ENCODE measurements at regions not wholly inside any gene's neighbourhood (a gene's known extent, or its start where the extent isn't known, plus 50 kb on each side); places are given as distances from the start of the nearest gene placed in this dataset.
"Not testable (repeated sequence)": the region's sequence is repeated elsewhere in the genome, so short reads cannot be mapped to it uniquely, and the experiment has no call there.

DNA sequence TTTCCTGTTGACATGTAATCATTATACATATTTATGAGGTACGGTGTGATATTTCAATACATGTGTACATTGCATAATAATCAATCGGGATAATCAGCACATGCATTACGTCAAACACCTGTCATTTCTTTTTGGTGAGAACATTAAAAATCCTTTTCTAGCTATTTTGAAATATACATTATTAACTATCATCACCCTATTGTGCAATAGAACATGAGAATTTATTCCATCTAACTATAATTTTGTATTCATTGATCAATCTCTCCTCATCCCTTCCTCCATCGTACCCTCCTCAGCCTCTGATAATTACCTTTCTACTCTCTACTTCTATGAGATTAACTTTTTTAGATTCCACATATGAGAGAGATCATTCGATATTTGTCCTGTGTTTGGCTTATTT is 170.9 kb upstream of the GHR start:
- no peak for DNase-seq

DNA sequence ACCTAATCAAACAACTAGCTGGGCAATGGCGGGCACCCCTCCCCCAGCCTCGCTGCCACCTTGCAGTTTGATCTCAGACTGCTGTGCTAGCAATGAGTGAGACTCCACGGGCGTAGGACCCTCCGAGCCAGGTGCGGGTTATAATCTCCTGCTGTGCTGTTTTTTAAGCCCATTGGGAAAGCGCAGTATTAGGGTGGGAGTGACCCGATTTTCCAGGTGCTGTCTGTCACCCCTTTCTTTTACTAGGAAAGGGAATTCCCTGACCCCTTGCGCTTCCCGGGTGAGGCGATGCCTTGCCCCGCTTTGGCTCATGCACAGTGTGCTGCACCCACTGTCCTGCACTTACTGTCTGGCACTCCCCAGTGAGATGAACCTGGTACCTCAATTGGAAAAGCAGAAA is 163.3 kb upstream of the GHR start:
- not testable (repeated sequence) for DNase-seq

DNA sequence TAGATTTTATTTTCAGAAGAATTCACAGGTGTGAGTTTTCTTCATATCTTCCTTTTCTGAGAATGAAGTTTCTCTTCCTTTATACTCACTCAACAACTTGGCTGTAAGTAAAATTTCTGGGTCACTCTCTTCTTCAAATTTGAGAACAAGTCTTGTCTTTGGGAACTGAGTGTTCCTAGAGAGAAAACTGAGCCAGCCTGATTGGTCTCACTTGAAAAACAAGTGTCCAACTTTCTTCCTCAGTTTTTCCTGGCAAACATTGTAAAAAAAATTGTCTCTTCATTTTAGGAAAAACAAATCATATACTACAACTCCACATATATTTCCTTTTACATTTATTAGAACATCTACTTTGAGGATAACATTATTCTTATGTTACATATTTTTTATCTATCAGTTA is 156.1 kb upstream of the GHR start:
- DNase-seq = no peak

DNA sequence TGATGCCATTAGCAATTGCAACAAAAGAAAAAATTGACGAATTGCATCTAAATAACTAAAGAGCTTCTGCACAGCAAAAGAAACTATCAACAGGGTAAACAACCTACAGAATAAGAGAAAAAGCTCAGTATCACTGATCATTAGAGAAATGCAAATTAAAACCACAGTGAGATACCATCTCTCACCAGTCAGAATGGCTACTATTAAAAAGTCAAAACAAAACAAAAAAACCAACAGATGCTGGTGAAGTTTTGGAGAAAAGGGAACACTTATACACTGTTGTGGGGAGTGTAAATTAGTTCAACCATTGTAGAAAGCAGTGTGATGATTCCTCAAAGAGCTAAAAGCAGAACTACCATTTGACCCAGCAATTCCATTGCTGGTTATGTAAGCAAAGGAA is 155.1 kb upstream of the GHR start:
- not testable (repeated sequence) for DNase-seq

DNA sequence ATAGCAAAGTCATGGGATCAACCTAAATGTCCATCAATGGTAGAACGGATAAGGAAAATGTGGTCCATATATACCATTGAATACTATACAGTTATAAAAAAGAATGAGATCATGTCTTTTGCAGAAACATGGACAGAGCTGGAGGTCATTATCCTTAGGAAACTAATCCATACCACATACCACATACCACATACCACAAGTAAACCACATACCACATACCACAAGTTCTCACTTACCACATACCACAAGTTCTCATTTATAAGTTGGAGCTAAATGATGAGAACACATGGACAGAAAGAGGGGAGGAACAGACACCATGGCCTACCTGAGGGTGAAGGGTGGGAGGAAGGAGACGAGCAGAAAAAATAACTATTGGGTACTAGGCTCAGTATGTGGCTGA is 154.6 kb upstream of the GHR start:
- DNase-seq = no peak

DNA sequence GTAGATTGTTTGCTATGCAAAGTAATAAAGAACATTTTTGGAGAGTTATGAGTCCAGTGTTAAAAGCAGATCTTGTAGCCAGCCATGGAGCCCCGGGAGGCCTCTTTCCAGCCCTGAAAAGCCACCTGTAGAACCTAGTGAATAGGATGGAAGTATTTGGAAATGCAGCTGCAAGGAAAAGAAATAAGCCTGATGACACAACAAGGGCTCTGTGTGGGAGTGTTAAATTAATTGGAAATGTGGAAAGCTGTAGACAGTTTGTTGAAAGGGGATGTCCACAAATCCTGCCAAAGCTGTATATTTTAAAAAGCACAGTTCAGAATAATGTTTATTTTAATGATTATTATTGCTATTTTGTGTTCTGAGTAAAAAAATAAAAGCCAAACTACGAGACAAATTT is 152.5 kb upstream of the GHR start:
- DNase-seq = no peak

DNA sequence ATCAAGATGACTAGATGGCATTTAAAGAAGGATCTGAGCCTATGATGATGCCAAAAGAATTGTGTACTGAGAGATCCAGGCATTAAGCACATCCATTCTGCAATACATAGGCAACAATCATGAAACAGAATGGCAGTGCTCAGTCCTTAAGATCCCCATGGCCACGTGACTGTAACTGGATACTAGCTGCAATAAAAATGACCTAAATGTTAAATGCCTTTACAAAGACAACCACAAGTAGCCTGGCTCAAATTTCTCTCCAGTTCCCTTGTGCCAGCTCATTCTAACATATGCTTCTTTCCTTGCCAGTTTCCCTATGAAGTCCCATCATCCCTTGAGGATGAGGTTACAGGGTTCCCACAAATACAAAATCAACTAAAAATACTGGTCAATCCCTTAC is 148.3 kb upstream of the GHR start:
- DNase-seq = no peak

DNA sequence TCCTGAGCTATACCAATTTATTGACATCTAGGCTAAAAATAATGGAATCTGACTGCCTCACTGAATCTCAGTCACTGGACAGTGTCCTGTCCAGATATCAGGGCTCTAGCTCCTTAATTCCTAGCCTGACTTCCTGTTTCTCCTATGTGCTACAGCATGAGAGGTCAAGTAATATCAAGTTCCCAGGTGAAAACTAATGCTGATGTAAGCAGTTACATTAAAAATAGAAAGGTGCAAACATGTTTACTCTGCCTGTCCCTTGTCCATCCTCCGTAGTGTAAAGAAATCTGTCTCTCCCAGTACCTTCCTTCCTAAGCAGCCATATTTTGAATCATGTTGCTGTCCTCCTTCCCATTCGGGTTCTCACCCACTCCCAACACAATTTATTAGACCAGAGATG is 145.9 kb upstream of the GHR start:
- no peak for DNase-seq

DNA sequence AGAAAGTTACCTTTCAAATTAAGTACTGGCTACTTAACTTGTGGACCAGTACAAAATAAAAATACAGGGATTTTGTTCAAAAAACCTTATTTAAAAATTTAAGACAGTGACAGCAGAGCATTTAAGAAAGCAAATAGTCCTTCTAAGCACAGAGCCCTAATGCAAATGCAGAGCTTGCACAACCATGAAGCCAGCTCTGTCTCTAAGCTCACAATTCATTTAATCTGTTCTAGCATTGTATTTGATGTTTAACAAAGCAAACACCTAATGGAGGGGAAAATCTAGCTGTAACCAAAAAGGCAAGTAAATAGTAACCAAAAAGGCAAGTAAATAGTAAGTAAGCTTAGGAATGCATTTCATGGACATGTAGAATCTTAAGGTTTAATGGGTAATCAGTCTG is 138.7 kb upstream of the GHR start:
- no peak for DNase-seq

DNA sequence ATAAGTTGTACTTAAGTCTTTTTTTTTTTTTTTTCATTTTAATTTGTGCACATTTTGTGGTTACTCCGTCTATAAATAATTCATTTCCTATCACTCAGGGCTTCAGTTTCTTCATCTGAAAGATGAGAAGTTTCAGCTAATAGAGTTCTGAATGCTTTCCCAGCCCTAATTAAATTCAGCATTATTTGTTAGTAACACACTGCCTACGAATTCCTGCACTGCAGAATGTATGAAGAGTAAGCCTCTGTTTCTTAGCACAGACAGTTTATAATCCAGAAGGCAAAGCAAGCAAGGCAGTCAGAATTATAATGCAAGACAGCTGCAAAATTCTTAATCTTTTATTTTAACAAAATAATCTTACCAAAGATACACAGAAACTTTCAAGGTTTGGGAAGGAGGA is 138.0 kb upstream of the GHR start:
- no peak for DNase-seq

DNA sequence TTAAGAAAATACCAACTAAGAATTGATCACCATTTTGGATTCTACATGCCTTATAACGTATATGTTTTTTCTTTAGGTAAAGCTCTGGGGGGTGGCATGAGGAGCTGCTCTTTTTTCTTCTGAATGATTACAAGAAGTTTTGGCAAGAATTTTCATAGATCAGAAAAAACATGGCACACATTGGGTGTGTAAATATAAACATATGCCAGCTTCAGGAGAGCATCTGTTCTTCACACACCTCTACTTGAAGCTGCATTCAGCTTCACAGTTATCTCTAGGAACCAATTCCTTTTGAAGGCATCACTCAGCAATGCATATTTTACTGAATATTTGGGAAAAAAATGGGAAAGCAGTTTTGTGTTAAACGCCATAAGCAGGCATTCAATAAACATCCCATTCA is 122.7 kb upstream of the GHR start:
- DNase-seq = no peak

DNA sequence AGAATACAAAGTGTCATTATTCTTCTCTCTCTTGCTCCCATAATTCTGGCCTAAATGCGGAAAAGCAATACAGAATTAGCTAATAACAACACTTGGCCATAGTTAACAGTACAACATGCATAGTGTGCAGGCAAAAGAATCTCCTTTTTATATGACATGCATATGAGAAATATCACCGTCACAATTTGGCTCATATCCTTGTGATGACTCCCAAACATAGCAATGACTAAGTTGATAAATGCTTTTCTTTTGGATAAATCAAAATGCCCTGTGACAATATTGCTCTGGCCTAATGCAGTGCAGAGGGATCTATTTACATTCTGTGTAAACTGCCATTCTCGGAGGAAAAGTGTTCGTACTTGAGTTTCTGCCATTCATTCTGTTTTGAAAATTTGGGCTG is 121.9 kb upstream of the GHR start:
- no peak for DNase-seq

DNA sequence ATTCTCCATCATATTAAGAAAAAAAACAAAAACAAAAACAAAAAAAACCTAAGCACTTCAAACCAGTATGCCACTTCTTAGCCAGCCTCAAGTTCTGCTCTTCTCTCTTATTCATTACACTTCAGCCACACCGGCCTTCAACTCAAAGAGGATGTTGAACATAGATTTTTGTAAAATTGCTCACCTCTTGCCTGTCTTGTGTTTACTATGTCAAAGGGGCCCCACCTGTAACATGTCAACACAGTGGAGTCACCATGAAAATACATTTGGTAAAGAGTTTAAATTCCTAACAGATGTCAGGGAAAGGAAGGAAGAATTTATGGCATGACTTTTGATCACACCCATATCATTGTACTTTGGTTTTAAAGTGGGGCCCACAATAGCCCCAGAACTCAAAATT is 121.1 kb upstream of the GHR start:
- DNase-seq = no peak

DNA sequence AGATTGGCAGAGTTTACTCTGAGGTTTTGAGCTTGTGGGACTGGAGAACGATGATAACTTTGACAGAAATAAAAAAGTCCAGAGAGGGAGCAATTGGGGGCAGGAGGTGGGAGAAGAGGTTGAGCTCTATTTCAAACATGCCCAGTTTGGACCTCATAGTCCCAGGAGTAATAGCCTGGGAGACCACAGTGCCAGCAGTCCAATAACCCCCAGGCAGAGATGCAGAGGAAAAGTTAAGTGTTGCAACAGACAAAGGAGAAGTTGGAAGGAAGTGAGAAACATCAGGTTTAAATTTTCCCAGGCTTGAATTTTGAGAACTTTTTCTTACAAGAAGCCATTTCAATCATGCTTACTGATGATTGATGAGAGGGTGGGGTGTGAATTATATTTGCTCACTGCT is 117.0 kb upstream of the GHR start:
- DNase-seq = no peak

DNA sequence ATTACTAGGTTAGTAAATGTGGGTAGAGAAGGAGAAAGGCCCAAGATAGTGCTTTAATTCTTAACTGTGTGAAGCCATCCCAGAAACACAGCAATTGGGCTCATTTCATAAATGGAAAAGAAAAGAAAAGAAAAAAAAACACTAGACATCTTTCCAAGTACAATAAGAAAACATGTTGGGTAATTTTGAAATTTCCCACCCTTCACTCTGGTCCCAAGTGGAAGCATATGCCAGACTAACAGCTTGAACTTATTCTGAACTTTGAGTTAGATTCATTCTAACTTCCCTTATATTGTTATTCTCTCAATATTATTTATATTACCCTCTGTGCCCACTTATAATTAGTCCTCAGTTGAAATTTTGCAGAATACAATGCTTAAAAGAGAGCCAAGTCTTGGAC is 113.4 kb upstream of the GHR start:
- DNase-seq = no peak

DNA sequence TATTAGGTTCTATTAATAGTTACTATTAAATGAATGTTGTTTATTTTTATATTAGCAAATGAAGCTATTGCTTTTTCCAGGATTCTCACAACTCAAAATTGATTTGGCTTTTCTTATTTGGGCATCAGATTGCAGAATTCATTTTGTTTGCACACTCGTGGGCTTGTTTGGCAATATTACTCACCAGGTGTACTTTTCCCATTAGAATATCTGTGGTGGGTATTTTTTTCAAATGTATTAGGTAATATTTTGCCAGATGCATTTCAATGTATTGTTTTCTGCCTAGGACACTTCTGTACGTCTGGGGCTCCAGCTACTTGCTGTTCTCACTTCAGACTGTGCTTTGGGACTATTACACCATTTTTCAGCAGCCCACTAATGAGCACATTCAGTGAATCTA is 108.0 kb upstream of the GHR start:
- DNase-seq = no peak

DNA sequence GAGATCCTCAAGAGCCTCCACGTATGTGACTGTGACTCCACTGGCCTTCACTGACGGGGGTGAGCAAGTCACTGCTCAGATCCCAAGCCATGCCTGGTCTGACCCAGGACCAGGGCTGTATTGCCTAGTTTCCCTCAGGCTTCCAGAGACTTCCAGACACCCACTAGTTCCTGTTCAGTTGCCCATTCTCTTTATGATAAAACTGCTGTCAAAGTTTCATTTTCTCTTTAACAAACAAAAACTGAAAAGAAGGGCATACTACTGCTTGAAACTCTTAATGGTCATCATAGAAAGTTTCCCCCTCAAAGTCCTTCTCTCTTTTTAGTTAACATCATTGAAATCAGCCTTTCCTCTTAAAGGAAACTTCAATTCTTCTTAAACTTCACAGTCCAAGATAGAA is 105.7 kb upstream of the GHR start:
- DNase-seq = no peak

DNA sequence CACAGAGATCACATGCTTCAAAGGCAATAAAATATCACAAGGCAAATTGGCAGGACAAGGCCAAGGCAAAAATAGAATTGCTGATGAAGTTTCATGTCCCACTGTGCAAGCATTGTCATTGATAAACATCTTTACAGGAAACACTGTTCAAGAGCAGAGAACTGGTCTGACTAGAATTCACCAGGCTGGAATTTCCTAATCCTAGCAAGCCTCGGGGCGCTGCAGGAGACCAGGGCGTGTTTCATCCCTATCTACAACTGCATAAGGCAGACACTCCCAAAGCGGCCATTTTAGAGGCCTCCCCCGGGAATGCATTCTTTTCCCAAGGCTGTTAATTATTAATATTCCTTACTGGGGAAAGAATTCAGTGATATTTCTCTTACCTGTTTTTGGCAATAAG is 103.7 kb upstream of the GHR start:
- not testable (repeated sequence) for DNase-seq

DNA sequence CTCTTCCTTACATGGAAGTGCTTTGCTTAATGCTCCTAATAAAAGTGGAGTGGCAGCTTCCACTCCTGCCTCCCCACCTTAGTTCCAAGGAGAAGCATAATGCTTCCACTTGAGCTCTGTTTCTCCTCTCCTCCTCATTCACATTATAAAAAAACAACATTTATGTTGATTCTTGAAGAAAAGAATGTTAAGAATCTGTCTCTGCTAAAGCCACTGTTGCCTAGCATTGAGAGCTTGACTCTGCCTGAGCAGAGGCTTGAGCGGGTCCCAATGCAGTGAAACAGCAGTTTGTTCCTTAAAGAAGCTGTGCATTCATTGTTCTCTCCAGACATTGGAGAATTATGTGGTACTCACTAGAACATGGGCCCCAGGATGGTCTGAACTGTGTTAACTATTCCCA is 101.5 kb upstream of the GHR start:
- no peak for DNase-seq

DNA sequence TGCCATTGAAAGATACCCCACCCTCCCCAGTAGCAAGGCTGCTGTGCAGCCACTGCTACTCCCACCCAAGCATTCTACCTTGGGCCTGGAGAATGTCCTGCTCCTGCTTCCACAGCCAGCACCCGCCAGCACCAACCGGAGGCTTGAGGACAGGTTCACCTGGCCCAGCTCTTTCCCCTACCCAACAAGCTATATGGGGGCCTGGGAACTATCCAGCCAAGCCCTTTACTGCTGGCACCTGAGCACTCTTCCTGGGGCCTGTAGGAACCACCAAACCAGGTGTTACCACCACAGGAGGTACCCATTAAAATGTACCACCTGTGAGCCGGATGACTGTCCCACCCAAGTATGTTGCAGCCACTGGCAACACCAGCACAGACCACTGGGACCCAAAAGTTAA is 86.1 kb upstream of the GHR start:
- no peak for DNase-seq

DNA sequence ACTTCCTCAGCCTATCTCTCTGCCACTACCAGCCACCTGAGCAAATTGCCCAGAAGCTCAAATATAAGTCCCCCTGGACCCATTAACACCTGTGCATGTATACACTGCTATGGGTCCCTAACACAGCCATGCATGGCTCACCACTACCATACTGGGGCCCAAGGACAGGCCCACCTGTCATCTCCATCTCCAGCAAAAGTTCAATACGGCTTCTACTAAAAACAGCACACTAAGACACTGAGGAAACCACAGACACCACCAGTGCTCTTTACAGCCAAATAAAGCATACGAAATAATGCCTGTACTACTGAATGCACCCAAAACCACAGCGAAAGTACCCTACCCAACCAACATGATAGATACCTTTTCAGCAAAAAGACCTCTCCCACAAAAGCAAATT is 85.6 kb upstream of the GHR start:
- no peak for DNase-seq

DNA sequence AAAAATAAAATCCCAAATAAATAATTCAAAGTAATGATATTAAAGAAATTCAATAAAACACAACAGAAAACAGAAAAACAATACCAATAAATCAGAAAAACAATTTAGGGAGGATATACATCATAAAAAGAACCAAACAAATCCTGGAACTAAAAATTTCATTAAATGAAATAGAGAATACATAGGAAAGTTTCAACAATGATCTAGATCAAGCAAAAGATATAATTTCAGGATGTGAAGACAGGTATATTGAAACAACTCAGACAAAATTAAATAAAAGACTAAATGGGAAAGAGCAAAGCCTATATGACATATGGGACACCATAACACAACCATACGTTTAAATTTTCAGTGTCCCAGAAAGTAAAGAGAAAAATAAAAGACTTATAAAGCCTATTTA is 85.1 kb upstream of the GHR start:
- no peak for DNase-seq

DNA sequence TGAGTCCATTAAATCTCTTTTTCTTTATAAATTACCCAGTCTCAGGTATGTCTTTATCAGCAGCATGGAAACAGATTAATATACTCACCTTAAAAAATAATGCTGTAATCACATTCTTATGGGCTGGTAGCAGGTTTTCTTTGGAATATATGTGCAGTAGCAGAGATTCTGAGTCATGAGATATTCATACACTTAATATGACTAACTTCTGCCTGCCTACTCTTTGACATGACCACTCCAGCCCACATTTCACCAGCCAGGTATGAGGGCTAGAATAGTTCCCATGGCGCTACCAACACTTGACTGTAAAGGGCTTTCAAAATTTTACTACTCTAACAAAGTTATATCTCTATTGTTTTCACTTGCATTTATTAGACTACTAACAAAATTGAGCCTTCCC is 74.1 kb upstream of the GHR start:
- no peak for DNase-seq

DNA sequence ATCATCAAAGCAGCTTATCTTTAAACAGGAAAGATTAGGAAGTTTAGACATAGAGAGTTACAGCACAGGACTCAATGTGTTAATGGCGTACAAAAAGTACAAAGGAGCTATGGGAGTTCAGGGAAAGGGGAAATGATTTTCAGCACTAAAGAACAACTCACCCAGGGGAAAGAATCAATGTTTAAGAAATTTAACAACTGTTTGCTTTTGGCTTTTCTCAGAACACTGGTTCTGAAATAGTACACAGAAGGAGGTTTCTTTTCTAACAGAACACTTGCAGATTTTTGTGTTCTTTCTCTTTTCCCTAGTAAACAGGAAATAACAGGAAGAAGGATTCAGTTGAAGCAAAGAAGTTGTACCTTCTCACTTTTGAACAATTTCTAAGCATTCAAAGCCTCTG is 71.3 kb upstream of the GHR start:
- no peak for DNase-seq

DNA sequence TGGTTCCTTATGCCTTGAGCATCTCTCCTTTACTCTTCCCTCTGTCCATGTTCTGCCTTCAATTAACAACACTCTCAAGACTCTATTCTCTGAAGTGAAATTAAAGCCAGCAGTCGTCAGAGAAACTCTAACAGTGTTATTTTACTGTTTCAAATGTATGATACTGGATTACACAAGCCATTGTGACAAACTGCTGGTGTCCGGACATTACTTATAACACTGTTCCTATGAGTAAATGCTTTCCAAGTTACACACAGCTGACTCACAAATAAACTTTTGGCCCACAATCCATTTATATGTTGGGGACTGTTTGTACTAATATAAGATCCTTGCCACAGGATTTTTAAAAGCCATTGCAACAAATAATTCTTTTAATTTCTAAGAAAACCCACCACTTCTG is 63.2 kb upstream of the GHR start:
- no peak for DNase-seq

DNA sequence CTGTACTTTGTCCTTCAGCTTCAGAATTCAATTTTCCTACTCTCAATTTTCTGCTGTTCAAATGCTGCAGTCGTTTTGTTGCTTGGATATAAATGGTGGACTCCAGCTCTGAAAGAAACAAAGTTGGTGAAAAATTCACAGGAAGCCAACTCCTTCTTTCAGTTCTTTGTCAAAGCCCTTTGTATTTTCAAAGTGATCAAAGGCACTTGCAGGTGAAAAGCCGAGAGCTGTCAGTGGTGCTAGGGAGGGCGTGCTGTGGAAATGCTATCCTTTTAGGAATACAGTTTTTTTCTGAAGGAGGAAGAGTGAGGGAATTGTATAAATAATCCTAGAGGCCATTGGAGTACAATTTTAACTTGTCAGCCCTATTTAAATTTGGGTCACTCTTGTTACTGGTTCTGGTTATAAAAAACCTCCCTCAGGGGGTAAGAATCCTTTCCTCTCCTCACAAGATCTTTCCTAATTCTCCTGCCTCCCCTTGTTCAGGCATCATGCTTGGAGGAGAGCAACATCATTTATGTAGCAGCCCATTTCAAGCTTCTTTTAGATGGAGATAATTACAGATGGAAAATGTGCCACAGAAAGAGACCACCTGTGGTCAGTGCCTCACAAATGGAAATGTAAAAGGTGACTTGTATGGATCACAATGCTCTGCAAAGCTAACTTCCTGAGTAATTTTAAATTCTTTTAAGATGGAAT is 62.5 kb upstream of the GHR start:
- DNase-seq = no peak
